ENCODE measurements at regions not wholly inside any gene's neighbourhood (a gene's known extent, or its start where the extent isn't known, plus 50 kb on each side); places are given as distances from the start of the nearest gene placed in this dataset.
"Not testable (repeated sequence)": the region's sequence is repeated elsewhere in the genome, so short reads cannot be mapped to it uniquely, and the experiment has no call there.

DNA sequence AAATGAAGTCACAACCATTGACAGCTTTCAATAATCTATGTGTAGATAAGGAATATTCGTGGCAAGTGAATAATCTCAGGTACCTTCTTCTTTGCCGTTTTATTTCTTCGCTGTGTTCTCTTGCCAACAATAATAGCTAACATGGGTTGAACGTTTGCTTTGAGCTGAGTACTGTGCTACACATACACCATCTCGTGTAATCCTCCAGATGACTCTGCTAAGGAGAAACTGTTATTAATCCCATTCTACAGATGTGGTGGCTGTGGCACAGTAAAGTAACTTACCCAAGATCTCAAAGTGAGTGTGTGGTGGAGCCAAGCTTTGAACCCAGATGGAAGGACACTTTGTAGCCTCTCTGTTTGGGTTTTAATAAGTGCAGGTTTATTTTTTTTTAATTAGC lies 179.7 kb downstream of the C9orf152 start:
- H3K27me3 Mint-ChIP-seq: no peaks in the 10 kb centered on the region
- H3K27ac Mint-ChIP-seq: no peak overlapping the region
- no peaks in the 10 kb centered on the region for H3K9me3 Mint-ChIP-seq
- ATAC-seq (replicated peaks): no peak
- H3K4me1 Mint-ChIP-seq: peaks cover 24 to 47% of the 10 kb centered on the region in 2 donors
- no peak overlapping the region for H3K4me3 Mint-ChIP-seq
- H3K36me3 Mint-ChIP-seq: no peaks in the 10 kb centered on the region
- no peak for DNase-seq

DNA sequence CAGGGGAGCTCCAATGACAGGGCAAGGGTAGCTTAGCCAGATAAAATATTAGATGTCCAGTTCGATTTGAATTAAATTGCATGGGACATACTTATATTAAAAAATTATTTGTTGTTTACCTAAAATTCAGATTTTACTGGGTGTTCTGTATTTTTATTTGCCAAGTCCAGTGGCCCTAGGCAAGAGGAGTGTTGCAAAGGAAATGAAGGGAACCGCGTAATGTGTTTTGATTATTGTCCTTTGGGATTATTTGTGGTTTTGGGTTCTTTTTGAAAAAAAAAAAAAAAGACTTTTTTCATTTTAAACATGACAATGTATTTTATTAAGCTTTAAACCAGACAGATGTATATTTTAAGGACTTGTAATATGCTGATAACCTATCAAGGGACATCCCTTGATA lies 179.3 kb downstream of the C9orf152 start:
- ATAC-seq (replicated peaks) (no peak), DNase-seq (no peak)
- H3K27me3 Mint-ChIP-seq: no peaks in the 10 kb centered on the region
- H3K36me3 Mint-ChIP-seq: no peaks in the 10 kb centered on the region
- H3K4me3 Mint-ChIP-seq: no peak overlapping the region
- no peaks in the 10 kb centered on the region for H3K9me3 Mint-ChIP-seq
- H3K27ac Mint-ChIP-seq: no peak overlapping the region
- H3K4me1 Mint-ChIP-seq: peaks cover 24 to 47% of the 10 kb centered on the region in 2 donors

DNA sequence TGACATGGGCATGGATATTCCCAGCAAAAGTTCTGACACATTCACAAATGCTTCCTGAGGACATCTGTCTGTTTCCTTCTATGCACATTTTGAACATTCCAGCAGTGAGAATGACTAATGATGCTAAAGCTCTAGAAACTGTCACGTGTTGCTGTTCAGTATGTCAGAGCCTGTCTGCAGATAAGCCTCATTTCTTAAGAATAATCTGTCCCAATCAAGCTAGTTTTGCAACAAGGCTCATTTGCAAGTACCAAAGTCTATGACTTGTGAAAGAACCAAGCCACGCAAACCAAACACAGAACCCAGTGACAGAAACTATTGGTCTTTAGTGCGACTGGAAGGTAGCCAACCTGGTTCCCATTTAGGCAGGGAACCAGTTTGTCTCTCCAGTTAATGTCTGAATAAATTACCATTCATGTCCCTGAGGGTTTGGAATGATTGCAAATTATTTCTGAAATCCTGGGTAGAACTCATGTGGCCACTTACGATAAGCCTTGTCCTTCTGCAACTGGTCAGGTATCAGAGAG lies 178.5 kb downstream of the C9orf152 start:
- H3K36me3 Mint-ChIP-seq: no peaks in the 10 kb centered on the region
- no peak for DNase-seq
- H3K27me3 Mint-ChIP-seq: no peaks in the 10 kb centered on the region
- no peak overlapping the region for H3K4me3 Mint-ChIP-seq
- ATAC-seq (replicated peaks): no peak
- no peak overlapping the region for H3K27ac Mint-ChIP-seq
- H3K9me3 Mint-ChIP-seq: no peaks in the 10 kb centered on the region
- H3K4me1 Mint-ChIP-seq: peaks cover 24 to 41% of the 10 kb centered on the region in 2 donors

DNA sequence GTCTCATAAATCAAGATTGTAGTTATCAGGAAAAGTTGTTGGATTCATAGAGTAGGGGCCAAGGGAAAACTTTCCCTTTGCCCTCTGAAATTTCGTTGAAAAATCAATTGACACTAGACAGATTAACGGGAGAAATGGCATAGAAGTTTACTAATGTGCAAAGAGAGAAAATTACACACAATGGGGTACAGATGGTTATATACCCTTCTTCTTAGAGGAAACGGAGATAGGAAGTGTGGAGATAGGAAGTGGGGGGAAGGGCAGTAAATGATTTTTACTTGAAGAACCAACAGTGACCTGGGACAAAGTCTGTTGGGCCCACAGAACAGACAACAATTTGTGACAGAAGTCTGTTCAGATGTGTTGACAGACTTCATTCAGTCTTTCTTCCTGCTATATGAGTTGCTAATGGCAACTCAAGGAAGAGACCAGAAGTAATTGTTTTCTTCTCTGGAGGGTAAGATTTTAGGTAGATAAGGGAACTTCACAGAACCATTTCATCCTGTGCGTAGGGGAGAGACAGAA lies 177.9 kb downstream of the C9orf152 start:
- no peak for DNase-seq
- Mint-ChIP-seq H3K27ac (no peak overlapping the region), H3K9me3 (no peaks in the 10 kb centered on the region), H3K36me3 (no peaks in the 10 kb centered on the region), H3K4me3 (no peak overlapping the region), H3K4me1 (peaks cover 24 to 41% of the 10 kb centered on the region in 2 donors), H3K27me3 (no peaks in the 10 kb centered on the region)
- no peak for ATAC-seq (replicated peaks)

DNA sequence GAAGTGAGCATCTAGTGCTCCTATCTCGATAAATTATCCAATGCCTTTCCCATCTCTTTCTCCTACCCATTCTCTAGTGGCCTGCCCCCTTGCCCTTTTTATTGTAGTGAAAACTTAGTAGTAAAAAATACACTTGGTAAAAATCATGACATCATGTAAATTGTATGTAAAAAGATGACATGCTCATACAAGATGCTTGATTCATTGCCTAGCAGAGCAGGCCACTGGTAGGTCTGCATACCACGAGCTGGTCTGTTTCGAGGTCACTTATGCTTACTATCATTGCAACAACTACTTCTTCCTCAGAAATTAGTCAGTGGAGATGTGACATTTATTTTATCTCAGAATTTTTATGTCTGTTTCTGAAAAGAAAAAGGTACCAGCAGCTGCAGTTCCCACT lies 177.3 kb downstream of the C9orf152 start:
- H3K36me3 Mint-ChIP-seq: no peaks in the 10 kb centered on the region
- peak in 1 of 2 donors; percentile 39 for ATAC-seq (replicated peaks)
- no peaks in the 10 kb centered on the region for H3K27me3 Mint-ChIP-seq
- H3K9me3 Mint-ChIP-seq: no peaks in the 10 kb centered on the region
- no peak overlapping the region for H3K27ac Mint-ChIP-seq
- H3K4me3 Mint-ChIP-seq: no peak overlapping the region
- no peak for DNase-seq
- H3K4me1 Mint-ChIP-seq: peaks cover 21 to 40% of the 10 kb centered on the region in 2 donors

DNA sequence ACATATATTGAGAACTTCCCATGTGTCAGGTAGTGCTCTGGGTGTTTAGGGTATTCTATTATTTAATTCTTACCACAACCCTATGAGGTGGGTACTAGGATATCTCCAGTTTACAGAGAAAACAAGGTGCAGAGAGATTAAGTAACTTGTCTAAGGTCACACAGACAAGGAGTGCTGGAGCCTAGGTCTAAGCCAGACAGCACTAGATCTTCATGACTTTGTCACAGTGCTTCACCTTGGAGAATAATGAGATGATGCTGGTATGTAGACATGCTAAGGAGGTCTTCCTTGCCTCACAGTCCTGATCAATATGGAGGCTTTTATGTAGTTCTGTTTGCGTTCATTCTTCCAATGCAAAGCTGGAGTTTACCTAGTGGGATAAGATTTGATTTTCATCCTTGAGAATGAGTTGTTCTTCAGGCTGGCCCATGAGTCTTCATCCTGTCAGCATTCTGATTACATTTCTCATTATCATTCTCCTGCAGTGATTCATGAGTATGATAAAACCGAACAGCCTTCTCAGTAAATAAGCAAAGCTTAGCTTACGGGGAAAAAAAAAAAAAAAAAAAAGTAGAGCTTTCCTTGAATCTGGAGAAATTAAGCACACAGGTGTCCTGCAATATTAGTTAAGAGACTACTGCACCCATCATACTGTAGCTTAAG lies 176.3 kb downstream of the C9orf152 start:
- Mint-ChIP-seq H3K27me3 (no peaks in the 10 kb centered on the region), H3K4me1 (peaks cover 18 to 30% of the 10 kb centered on the region in 2 donors), H3K27ac (no peak overlapping the region), H3K36me3 (no peaks in the 10 kb centered on the region), H3K4me3 (no peak overlapping the region), H3K9me3 (no peaks in the 10 kb centered on the region)
- DNase-seq: no peak
- ATAC-seq (replicated peaks): no peak

DNA sequence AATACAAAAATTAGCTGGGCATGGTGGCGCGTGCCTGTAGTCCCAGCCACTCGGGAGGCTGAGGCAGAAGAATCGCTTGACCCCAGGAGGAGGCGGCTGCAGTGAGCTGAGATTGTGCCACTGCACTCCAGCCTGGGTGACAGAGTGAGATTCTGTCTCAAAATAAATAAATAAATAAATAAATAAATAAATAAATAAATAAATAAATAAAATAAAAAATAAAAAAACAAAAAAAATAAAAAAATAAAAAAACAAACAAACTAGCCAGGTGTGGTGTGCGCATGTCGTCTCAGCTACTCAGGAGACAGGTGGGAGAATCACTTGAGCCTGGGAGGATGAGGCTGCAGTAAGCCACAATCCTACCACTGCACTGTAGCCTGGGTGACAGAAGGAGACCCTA lies 175.4 kb downstream of the C9orf152 start:
- H3K4me3 Mint-ChIP-seq; DNase-seq; H3K27me3 Mint-ChIP-seq; ATAC-seq (replicated peaks); H3K27ac Mint-ChIP-seq; H3K9me3 Mint-ChIP-seq; H3K36me3 Mint-ChIP-seq: not testable (repeated sequence)
- H3K4me1 Mint-ChIP-seq: peaks cover 18 to 26% of the 10 kb centered on the region in 2 donors

DNA sequence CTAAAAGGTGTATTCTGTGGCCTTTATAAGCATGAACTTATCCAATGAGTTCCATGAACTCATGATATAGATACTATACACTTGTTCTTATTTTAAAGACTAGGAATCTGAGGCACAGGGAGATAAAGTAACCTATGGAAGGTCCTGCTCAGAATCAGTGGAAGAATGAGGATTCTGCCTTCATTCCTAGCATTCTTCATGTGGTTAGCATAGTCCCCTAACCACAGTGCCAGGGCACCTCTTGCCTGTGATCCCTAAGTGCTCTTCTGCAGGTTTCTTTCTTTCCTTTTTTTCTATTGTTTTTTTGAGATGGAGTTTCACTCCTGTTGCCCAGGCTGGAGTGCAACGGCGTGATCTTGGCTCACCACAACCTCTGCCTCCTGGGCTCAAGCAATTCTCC lies 174.1 kb downstream of the C9orf152 start:
- no peak overlapping the region for H3K27ac Mint-ChIP-seq
- peaks cover 15 to 22% of the 10 kb centered on the region in 2 donors for H3K4me1 Mint-ChIP-seq
- no peaks in the 10 kb centered on the region for H3K36me3 Mint-ChIP-seq
- DNase-seq (no peak), ATAC-seq (replicated peaks) (no peak)
- no peak overlapping the region for H3K4me3 Mint-ChIP-seq
- H3K9me3 Mint-ChIP-seq: no peaks in the 10 kb centered on the region
- no peaks in the 10 kb centered on the region for H3K27me3 Mint-ChIP-seq

DNA sequence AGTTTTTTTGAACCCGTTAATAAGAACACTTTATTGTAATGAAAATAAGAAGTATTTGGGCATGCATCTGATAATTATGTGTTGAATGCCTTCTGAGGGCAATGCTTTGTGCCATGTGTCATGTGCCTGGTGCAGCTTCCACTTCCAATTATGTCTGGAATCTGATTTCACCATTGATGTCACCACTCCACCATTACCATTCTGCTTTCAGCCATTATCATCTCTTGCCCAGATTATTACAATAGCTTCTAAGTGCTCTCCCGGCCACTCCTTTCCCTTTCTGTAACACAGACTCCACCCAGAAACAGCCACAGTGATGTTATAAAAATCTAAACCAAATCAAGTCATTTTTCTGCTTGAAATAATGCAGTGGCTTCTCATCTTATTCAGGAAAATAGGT lies 171.7 kb downstream of the C9orf152 start:
- H3K9me3 Mint-ChIP-seq: no peaks in the 10 kb centered on the region

DNA sequence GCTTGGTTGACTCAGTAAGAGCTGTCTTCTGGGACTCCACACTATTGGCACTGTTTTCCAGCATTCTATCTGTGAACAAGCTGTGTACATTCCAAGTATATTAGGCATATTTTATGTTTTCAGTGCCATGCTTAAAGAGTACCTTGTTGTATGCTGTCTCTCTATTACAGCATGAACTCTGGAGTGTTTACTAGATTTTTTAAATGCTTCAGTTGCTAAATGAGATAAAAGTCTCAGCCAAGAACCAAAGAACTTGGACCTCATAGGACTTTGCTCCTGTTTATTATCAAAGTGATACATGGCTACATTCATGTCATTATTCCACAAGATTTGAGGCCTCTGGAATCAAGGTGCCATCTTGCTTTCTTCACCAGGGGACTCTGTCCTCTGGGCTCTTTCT lies 167.2 kb downstream of the C9orf152 start:
- Mint-ChIP-seq H3K27ac (no peak overlapping the region), H3K9me3 (no peaks in the 10 kb centered on the region), H3K27me3 (no peaks in the 10 kb centered on the region), H3K36me3 (peaks cover 4 to 5% of the 10 kb centered on the region in 2 donors), H3K4me3 (no peak overlapping the region), H3K4me1 (peaks cover 7 to 12% of the 10 kb centered on the region in 2 donors)
- DNase-seq (no peak), ATAC-seq (replicated peaks) (no peak)

More for the DNA sequence above, 171.7 kb downstream of the C9orf152 start:
- DNase-seq (no peak), ATAC-seq (replicated peaks) (no peak)
- Mint-ChIP-seq H3K36me3 (no peaks in the 10 kb centered on the region), H3K4me1 (peaks cover 0 to 4% of the 10 kb centered on the region in 2 donors), H3K27me3 (no peaks in the 10 kb centered on the region), H3K4me3 (no peak overlapping the region), H3K27ac (no peak overlapping the region)

DNA sequence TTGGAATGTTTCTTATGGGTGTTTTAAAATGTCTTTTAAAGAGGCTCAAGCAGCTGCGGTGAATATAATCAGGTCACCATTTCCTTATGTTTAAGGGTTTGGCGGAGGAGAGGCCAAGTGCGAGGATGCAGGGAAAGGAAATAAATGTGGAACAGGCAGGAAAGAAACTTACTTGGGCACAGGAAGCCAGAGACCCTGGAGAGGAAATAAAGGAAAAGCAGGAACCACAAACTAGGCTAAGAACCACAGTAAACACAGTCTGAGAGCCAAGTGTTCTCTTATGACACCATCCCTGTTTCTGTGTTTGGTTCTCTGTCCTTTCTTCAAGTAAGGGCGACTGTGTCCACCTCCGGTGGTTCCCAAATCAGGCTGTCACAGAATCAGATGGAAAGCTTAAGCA lies 166.5 kb downstream of the C9orf152 start:
- Mint-ChIP-seq H3K9me3 (no peaks in the 10 kb centered on the region), H3K36me3 (peaks cover 4 to 5% of the 10 kb centered on the region in 2 donors), H3K4me3 (no peak overlapping the region), H3K4me1 (peaks cover 7 to 12% of the 10 kb centered on the region in 2 donors), H3K27ac (peak overlapping the region; percentile 62), H3K27me3 (no peaks in the 10 kb centered on the region)
- ATAC-seq (replicated peaks): no peak
- no peak for DNase-seq

DNA sequence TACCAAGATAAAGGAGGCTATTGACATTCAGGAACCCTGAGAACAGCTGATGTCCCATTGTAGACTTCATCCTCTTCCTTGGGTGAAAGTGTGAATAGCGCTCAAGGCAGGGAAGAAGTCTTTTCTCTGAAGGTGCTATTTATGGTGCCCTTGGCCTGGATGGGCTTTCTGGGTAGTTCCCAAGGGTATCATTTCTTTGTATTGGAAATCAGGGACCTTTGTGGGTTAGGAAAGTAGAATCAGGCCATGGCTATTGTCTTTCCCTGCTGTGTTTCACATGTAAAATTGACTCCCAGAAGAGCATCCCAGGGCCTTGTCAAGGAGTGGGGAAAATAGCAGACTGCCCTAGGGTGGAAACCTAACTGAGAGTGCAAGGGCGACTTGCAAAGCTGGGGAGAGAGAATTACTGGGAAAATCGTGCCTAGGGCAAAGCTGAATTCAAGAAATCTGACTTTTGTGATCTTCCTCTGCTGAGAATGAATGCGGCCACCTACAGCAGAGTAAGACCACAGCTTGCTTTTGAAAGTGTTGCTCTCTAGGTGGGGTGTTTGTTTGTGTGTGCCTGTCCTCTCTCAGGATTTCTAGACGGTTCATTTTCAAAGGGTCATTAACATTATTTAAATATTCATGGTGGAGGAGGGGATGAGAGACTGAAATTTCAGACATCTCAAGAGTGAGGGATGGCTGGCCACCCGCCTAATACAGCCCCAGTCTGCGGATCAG lies 160.6 kb downstream of the C9orf152 start:
- DNase-seq: no peak
- Mint-ChIP-seq H3K4me1 (peaks cover 19 to 42% of the 10 kb centered on the region in 2 donors), H3K4me3 (peak overlapping the region; percentile 98), H3K36me3 (peaks cover 40% of the 10 kb centered on the region in 2 donors), H3K27ac (peak overlapping the region; percentile 98), H3K9me3 (no peaks in the 10 kb centered on the region), H3K27me3 (no peaks in the 10 kb centered on the region)
- no peak for ATAC-seq (replicated peaks)

DNA sequence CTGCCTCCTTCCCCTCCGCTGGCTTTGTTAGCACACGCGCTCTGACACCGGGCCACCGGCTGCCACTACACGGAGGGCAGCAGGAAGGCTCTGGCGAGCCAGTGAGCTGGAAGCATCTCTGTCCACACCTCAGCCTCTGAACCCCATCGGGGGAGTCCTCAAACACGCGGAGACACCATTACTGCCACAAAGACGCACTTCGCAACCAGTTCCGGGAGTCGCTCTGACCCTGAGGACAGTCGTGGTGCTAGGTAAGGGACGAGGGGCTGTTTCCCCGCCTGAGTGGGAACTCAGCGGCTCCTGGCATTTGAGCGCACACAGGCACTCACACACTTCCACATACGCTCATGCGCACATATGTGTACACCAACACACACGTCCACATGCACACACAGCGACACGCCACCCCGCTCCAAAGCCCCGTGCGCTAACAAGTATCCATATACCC lies 160.0 kb downstream of the C9orf152 start:
- H3K36me3 Mint-ChIP-seq: peaks cover 45 to 46% of the 10 kb centered on the region in 2 donors
- peak; percentile 56 for DNase-seq
- peak overlapping the region; percentile 98 for H3K4me3 Mint-ChIP-seq
- peak overlapping the region; percentile 98 for H3K27ac Mint-ChIP-seq
- H3K4me1 Mint-ChIP-seq: peaks cover 22 to 48% of the 10 kb centered on the region in 2 donors
- no peaks in the 10 kb centered on the region for H3K9me3 Mint-ChIP-seq
- H3K27me3 Mint-ChIP-seq: no peaks in the 10 kb centered on the region
- ATAC-seq (replicated peaks): peak; percentile 62 to 66

DNA sequence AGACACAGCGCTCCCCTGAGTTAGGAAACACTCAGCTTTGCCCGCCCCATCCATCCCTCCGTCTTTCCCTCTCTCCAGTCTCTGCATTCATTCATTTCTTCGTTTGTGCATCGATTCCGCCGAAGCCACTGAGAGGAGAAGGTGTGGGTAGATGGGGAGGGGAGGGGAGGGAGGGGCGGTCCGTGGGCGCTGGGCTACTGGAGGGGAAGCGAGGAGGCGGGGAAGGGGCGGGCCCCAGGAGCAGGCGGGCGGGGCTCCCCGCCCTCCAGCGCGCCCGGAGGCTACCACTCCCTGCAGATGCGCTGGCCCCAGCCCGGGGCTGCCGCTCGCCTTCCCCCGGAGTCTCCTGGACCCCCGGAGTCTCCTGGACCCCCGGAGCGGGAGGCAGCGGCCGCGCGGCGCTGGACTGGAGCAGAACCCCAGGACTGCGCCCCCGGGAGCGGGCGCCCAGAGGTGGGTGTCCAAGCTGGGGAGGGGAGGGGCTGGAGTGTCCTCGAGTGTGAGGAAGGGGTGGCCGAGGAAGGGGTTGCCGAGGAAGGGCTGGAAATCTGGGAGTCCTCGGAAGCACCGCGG lies 159.5 kb downstream of the C9orf152 start:
- no peaks in the 10 kb centered on the region for H3K27me3 Mint-ChIP-seq
- peak overlapping the region; percentile 98 for H3K4me3 Mint-ChIP-seq
- ATAC-seq (replicated peaks) (peak; percentile 83 to 86), DNase-seq (peak; percentile 84)
- H3K27ac Mint-ChIP-seq: peak overlapping the region; percentile 98
- peaks cover 24 to 53% of the 10 kb centered on the region in 2 donors for H3K4me1 Mint-ChIP-seq
- no peaks in the 10 kb centered on the region for H3K9me3 Mint-ChIP-seq
- peaks cover 50 to 51% of the 10 kb centered on the region in 2 donors for H3K36me3 Mint-ChIP-seq
